ENCODE measurements at regions not wholly inside any gene's neighbourhood (a gene's known extent, or its start where the extent isn't known, plus 50 kb on each side); places are given as distances from the start of the nearest gene placed in this dataset.
A peak's percentile ranks its signal among the peaks of the same experiment; 100 is the strongest.

GRCh38 chr13:104296286-104296685 is 1230.1 kb upstream of the SLC10A2 start:
- DNase-seq (ENCODE audit: low read depth in 2 of 2): no peak

- no peak for DNase-seq (ENCODE audit: low read depth in 2 of 2)
Measured at GRCh38 chr13:104295537-104295936, 1229.3 kb upstream of the SLC10A2 start.

GRCh38 chr13:104289400-104289799 is 1223.2 kb upstream of the SLC10A2 start:
- DNase-seq (ENCODE audit: low read depth in 2 of 2): no peak

- no peak for DNase-seq (ENCODE audit: low read depth in 2 of 2)
Measured at GRCh38 chr13:104288496-104288895, 1222.3 kb upstream of the SLC10A2 start.

- no peak for DNase-seq (ENCODE audit: low read depth in 2 of 2)
Measured at GRCh38 chr13:104286566-104287290, 1220.5 kb upstream of the SLC10A2 start.

- DNase-seq (ENCODE audit: low read depth in 2 of 2): no peak
Measured at GRCh38 chr13:104281910-104282309, 1215.7 kb upstream of the SLC10A2 start.

GRCh38 chr13:104270731-104271130 is 1204.5 kb upstream of the SLC10A2 start:
- no peak for DNase-seq (ENCODE audit: low read depth in 2 of 2)

GRCh38 chr13:104267206-104267811 is 1201.1 kb upstream of the SLC10A2 start:
- DNase-seq (ENCODE audit: low read depth in 2 of 2): no peak

GRCh38 chr13:104256701-104257100 is 1190.5 kb upstream of the SLC10A2 start:
- no peak for DNase-seq (ENCODE audit: low read depth in 2 of 2)

- peak; percentile 15 to 17 for DNase-seq (ENCODE audit: low read depth in 2 of 2)
Measured at GRCh38 chr13:104253063-104253680, 1187.0 kb upstream of the SLC10A2 start.

- DNase-seq (ENCODE audit: low read depth in 2 of 2): no peak
Measured at GRCh38 chr13:104251931-104252330, 1185.7 kb upstream of the SLC10A2 start.

GRCh38 chr13:104246955-104247354 is 1180.7 kb upstream of the SLC10A2 start:
- no peak for DNase-seq (ENCODE audit: low read depth in 2 of 2)

- no peak for DNase-seq (ENCODE audit: low read depth in 2 of 2)
Measured at GRCh38 chr13:104206450-104207044, 1140.3 kb upstream of the SLC10A2 start.

GRCh38 chr13:104204177-104204576 is 1138.0 kb upstream of the SLC10A2 start:
- DNase-seq (ENCODE audit: low read depth in 2 of 2): no peak

- no peak for DNase-seq (ENCODE audit: low read depth in 2 of 2)
Measured at GRCh38 chr13:104198801-104199200, 1132.6 kb upstream of the SLC10A2 start.

GRCh38 chr13:104196611-104197010 is 1130.4 kb upstream of the SLC10A2 start:
- no peak for DNase-seq (ENCODE audit: low read depth in 2 of 2)

- no peak for DNase-seq (ENCODE audit: low read depth in 2 of 2)
Measured at GRCh38 chr13:104181526-104182231, 1115.5 kb upstream of the SLC10A2 start.

GRCh38 chr13:104170980-104171555 is 1104.9 kb upstream of the SLC10A2 start:
- DNase-seq (ENCODE audit: low read depth in 2 of 2): no peak

GRCh38 chr13:104163866-104164630 is 1097.8 kb upstream of the SLC10A2 start:
- DNase-seq (ENCODE audit: low read depth in 2 of 2): no peak

- DNase-seq (ENCODE audit: low read depth in 2 of 2): no peak
Measured at GRCh38 chr13:104160536-104160935, 1094.3 kb upstream of the SLC10A2 start.
